Lung (tissue), 11 donors: ENCODE measurements at regions not wholly inside any gene's neighbourhood (a gene's known extent, or its start where the extent isn't known, plus 50 kb on each side); places are given as distances from the start of the nearest gene placed in this dataset.

ENCODE experiments used
- ATAC-seq: fragments of 200-7000 bp; cut with Tn5 transposase; one replicate; pipeline ENCODE4 v1.9.1; 2020; ENCODE audit warnings: moderate number of reproducible peaks; ENCODE audit not compliant: insufficient read depth, low FRiP score
- DNase-seq, 3 donors: peaks; one replicate each; pipeline ENCODE4 v3.0.0-alpha.2; 2013 to 2017
- H3K27ac ChIP-seq, 2 donors: one replicate each; pipeline ENCODE4 v1.5.1; 2013; ENCODE audit warnings: mild to moderate bottlenecking in 2 of 2, moderate library complexity in 2 of 2, control low read depth in 1 of 2, inconsistent platforms in 1 of 2, low read depth in 1 of 2, low read length in 1 of 2
- H3K27me3 ChIP-seq, 3 donors: one replicate each; pipeline ENCODE4 v1.5.1; 2013; ENCODE audit warnings: low read length in 2 of 3; ENCODE audit not compliant: control insufficient read depth in 3 of 3, insufficient read depth in 3 of 3
- H3K36me3 ChIP-seq, 4 donors: one replicate each; pipeline ENCODE4 v1.5.1; 2013; ENCODE audit warnings: low read length in 4 of 4, mild to moderate bottlenecking in 1 of 4, moderate library complexity in 1 of 4; ENCODE audit not compliant: control insufficient read depth in 4 of 4, insufficient read depth in 4 of 4
- H3K4me1 ChIP-seq, 5 donors: one replicate each; pipeline ENCODE4 v1.5.1; 2013; ENCODE audit warnings: low read length in 5 of 5, mild to moderate bottlenecking in 2 of 5, moderate library complexity in 1 of 5; ENCODE audit not compliant: control insufficient read depth in 5 of 5, insufficient read depth in 5 of 5
- H3K4me3 ChIP-seq: one replicate; pipeline ENCODE4 v1.5.1; 2013; ENCODE audit warnings: mild to moderate bottlenecking, control low read depth, moderate library complexity
- H3K9ac ChIP-seq, 2 donors: one replicate each; pipeline ENCODE4 v1.5.1; 2013; ENCODE audit warnings: low read length in 2 of 2, control low read depth in 1 of 2; ENCODE audit not compliant: insufficient read depth in 1 of 2
- H3K9me3 ChIP-seq, 4 donors: one replicate each; pipeline ENCODE4 v1.5.1; 2013; ENCODE audit warnings: low read length in 3 of 4, mild to moderate bottlenecking in 1 of 4, moderate library complexity in 1 of 4; ENCODE audit not compliant: control insufficient read depth in 4 of 4, insufficient read depth in 3 of 4
- WGBS, 2 donors: extraction: QIAGEN DNeasy Blood & Tissue Kit; methylation state at CpG; one replicate each; pipeline ENCODE4 v1.1.7; 2013; 5-methylcytosine and 5-hydroxymethylcytosine counted together
- TF ChIP-seq, protein P1 (sequence below): IDR thresholded peaks from 2 replicates; pipeline ENCODE4 v1.5.1; 2012; ENCODE audit warnings: mild to moderate bottlenecking; ENCODE audit errors: control extremely low read depth, extremely low read depth
- donor health status: control.
- donor health status: control.
- donor health status: Bipolar disorder and iron deficiency.
- donor health status: healthy.
- donor health status: DM: yes; HTN: yes; CAD: no.

DNA sequence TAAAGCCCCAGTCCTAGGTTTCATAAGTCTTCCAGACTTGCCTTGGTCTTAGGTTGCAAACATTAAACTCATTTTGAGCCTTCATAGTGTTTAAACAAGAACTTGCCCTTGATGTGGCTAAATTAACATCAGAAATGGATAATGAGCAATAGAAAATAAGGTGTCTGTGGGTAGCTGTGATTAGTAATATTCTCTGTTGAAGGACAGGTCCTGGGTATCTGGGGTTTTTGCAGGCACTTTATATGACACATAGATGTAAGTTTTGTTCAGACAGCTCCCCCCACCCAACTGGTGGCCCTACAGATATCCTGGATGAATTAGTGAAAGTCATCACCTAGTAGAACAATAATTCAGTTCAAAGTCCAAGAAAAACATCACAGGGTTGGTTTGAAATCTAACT lies 272.5 kb downstream of the PTTG2 start:
- ATAC-seq (no peak), DNase-seq (no peak)
- Histone ChIP-seq H3K27ac (no peak overlapping the region), H3K27me3 (no peaks in the 10 kb centered on the region), H3K9ac (no peak overlapping the region), H3K4me1 (peaks cover 0 to 3% (median 0%) of the 10 kb centered on the region in 5 donors), H3K36me3 (no peaks in the 10 kb centered on the region), H3K4me3 (no peak overlapping the region), H3K9me3 (no peaks in the 10 kb centered on the region)
- TF ChIP-seq, protein P1, sequence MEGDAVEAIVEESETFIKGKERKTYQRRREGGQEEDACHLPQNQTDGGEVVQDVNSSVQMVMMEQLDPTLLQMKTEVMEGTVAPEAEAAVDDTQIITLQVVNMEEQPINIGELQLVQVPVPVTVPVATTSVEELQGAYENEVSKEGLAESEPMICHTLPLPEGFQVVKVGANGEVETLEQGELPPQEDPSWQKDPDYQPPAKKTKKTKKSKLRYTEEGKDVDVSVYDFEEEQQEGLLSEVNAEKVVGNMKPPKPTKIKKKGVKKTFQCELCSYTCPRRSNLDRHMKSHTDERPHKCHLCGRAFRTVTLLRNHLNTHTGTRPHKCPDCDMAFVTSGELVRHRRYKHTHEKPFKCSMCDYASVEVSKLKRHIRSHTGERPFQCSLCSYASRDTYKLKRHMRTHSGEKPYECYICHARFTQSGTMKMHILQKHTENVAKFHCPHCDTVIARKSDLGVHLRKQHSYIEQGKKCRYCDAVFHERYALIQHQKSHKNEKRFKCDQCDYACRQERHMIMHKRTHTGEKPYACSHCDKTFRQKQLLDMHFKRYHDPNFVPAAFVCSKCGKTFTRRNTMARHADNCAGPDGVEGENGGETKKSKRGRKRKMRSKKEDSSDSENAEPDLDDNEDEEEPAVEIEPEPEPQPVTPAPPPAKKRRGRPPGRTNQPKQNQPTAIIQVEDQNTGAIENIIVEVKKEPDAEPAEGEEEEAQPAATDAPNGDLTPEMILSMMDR, result no peak

GRCh38 chr4:38233727-38234480 lies 273.7 kb downstream of the PTTG2 start:
- no peak overlapping the region for H3K27ac ChIP-seq
- no peaks in the 10 kb centered on the region for H3K27me3 ChIP-seq
- no peak overlapping the region for H3K9ac ChIP-seq
- WGBS, 2 donors, result 54 to 76% methylated on average over 6 of the region's 6 CpGs
- no peaks in the 10 kb centered on the region for H3K36me3 ChIP-seq
- DNase-seq (no peak), ATAC-seq (no peak)
- peaks cover 0 to 3% (median 0%) of the 10 kb centered on the region in 5 donors for H3K4me1 ChIP-seq
- H3K9me3 ChIP-seq, result no peaks in the 10 kb centered on the region
- TF ChIP-seq, protein P1, result no peak
- no peak overlapping the region for H3K4me3 ChIP-seq

DNA sequence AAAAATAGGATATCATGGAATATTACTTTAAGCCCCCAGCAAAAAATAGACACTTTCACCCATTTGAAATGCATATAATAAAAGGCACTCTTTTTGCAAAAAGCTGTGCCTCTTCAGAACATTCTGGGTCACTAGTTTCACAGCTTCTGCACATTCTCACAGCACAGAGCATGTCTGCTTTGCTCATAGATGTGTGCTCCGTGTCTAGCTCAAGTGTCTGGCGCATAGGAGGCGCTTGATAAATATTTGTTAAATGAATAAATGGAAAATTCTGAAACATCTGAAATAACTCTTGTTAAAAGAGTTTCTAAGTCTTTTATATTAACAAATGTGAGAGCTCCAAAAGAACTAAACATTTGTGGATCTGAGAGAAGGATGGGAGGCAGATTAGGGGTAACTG lies 275.2 kb downstream of the PTTG2 start:
- H3K4me3 ChIP-seq, result no peak overlapping the region
- no peak overlapping the region for H3K9ac ChIP-seq
- no peaks in the 10 kb centered on the region for H3K9me3 ChIP-seq
- H3K27me3 ChIP-seq, result no peaks in the 10 kb centered on the region
- peaks cover 0 to 3% (median 0%) of the 10 kb centered on the region in 5 donors for H3K4me1 ChIP-seq
- no peaks in the 10 kb centered on the region for H3K36me3 ChIP-seq
- TF ChIP-seq, protein P1, result no peak
- no peak for DNase-seq
- no peak for ATAC-seq
- 78 to 92% methylated on average over 3 of the region's 3 CpGs for WGBS, 2 donors
- no peak overlapping the region for H3K27ac ChIP-seq

GRCh38 chr4:38236003-38236402 lies 275.8 kb downstream of the PTTG2 start:
- TF ChIP-seq, protein P1, result no peak
- ATAC-seq (no peak), DNase-seq (no peak)
- 94 to 95% methylated on average over 8 of the region's 8 CpGs for WGBS, 2 donors
- no peak overlapping the region for H3K4me3 ChIP-seq
- H3K9ac ChIP-seq, result no peak overlapping the region
- no peaks in the 10 kb centered on the region for H3K27me3 ChIP-seq
- H3K4me1 ChIP-seq, result peaks cover 0 to 3% (median 0%) of the 10 kb centered on the region in 5 donors
- H3K36me3 ChIP-seq, result no peaks in the 10 kb centered on the region
- H3K27ac ChIP-seq, result no peak overlapping the region
- no peaks in the 10 kb centered on the region for H3K9me3 ChIP-seq
